Left ventricle myocardium superior (tissue), 1 donor: ENCODE measurements at regions not wholly inside any gene's neighbourhood (a gene's known extent, or its start where the extent isn't known, plus 50 kb on each side); places are given as distances from the start of the nearest gene placed in this dataset.
A peak's percentile ranks its signal among the peaks of the same experiment; 100 is the strongest.
"Not testable (repeated sequence)": the region's sequence is repeated elsewhere in the genome, so short reads cannot be mapped to it uniquely, and the experiment has no call there.

Experiments used
- ATAC-seq: fragments of 200-7000 bp; cut with Tn5 transposase; one replicate; pipeline ENCODE4 v1.9.1; 2020; ENCODE audit warnings: mild to moderate bottlenecking, moderate library complexity
- DNase-seq: peaks from one replicate; pipeline ENCODE4 v3.0.0-alpha.2; 2020
- intact Hi-C: fragments of 100-400 bp; cut with micrococcal nuclease; formaldehyde crosslinking; loops from one replicate; pipeline ENCODE4 v1.11.0; 2022
- donor health status: DM: no; HTN: yes; CAD: no; lungs with severe emphysema.

DNA sequence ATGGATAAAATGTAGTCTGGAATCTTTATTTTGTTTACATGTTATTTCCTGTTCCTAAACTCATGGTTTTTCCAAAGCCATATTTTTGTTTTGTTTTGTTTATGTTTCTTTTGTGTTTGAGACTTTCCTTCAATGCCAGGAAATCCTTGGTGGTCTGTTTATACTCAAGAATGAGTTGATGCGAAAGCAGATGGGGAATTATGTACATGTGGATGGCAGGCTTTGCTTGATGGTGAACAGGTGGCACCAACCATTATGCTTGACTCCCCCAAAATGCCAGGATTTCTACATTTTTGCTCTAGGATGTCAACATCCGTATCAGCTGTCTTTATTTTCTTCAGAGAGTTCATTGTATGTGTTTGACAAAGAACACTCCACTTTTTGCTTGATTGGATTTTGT lies 448.5 kb downstream of the PRDM2 start:
- intact Hi-C loops: no loop called here
- DNase-seq: no peak
- no peak for ATAC-seq

GRCh38 chr1:14149431-14149830 lies 449.1 kb upstream of the KAZN start:
- DNase-seq (no peak), ATAC-seq (no peak)
- intact Hi-C loops: no loop called here

- intact Hi-C loops: no loop called here
- DNase-seq: no peak
- ATAC-seq: no peak
Observed at GRCh38 chr1:14156543-14156942, 441.9 kb upstream of the KAZN start.

DNA sequence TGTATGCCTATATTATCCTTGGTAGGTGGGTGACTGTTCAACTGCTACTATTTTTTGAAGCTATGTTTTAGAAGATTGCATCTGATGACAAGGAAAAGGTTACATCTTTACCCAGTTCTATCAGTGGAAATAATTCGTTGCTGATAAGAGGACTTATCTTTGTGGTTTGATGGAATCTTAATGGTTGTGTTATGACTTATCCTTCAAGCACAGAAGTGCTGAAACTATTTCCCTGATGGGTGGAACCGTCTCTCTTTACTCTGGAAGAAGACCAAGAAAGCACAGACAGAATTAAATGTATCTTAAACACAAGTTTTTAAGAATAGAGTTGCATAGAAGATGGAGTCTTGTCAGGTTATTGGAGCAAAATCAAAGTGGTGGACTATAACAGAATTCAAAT lies 437.7 kb upstream of the KAZN start:
- no peak for DNase-seq
- ATAC-seq: no peak

GRCh38 chr1:14163246-14163645 lies 435.2 kb upstream of the KAZN start:
- no peak for ATAC-seq
- intact Hi-C loops: no loop called here
- DNase-seq: no peak

More for the DNA sequence above, 437.7 kb upstream of the KAZN start:
- intact Hi-C loops: no loop called here

- intact Hi-C loops: no loop called here
- DNase-seq (peak; percentile 46), ATAC-seq (peak; percentile 92)
Observed at GRCh38 chr1:14165371-14165801, 433.1 kb upstream of the KAZN start.

- no peak for DNase-seq
- intact Hi-C loops: no loop called here
- ATAC-seq: no peak
Observed at GRCh38 chr1:14167884-14168283, 430.6 kb upstream of the KAZN start.

GRCh38 chr1:14168326-14169063 lies 430.0 kb upstream of the KAZN start:
- ATAC-seq (no peak), DNase-seq (no peak)
- intact Hi-C loops: no loop called here

GRCh38 chr1:14173598-14173997 lies 424.9 kb upstream of the KAZN start:
- DNase-seq (no peak), ATAC-seq (peak; percentile 18)
- intact Hi-C loops: no loop called here

DNA sequence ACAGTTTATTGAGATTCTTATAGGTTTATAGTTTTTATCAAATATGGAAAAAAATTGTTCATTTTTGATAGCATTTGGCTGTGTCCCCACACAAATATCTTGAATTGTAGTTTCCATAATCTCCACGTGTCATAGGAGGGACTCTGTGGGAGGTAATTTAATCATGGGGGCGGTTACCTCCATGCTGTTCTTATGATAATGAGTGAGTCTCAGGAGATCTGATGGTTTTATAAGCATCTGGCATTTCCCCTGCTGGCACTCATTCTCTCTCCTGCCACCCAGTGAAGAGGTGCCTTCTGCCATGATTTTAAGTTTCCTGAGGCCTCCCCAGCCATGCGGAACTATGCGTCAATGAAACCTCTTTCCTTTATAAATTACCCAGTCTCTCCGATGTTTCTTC lies 420.6 kb upstream of the KAZN start:
- DNase-seq, ATAC-seq, intact Hi-C loops: not testable (repeated sequence)

DNA sequence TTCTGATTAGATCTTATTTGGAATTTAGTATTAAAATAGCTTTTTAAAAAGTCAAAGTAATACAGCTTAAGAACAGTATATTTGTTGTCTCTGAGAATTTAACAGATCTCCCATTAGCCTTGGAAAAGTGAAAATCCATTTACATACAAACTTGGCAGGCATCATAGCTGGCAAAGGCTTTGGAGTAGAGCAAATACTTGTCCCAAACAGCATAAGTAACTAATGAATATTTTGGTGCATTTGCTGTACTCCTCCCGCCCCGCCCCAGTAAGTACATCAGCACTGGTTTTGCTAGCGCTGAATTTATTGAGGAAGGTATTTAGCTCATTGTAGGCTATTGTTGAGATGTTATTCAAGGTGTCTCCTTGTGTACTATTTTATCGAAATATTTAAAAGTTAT lies 417.7 kb upstream of the KAZN start:
- ATAC-seq (no peak), DNase-seq (no peak)
- intact Hi-C loops: no loop called here

DNA sequence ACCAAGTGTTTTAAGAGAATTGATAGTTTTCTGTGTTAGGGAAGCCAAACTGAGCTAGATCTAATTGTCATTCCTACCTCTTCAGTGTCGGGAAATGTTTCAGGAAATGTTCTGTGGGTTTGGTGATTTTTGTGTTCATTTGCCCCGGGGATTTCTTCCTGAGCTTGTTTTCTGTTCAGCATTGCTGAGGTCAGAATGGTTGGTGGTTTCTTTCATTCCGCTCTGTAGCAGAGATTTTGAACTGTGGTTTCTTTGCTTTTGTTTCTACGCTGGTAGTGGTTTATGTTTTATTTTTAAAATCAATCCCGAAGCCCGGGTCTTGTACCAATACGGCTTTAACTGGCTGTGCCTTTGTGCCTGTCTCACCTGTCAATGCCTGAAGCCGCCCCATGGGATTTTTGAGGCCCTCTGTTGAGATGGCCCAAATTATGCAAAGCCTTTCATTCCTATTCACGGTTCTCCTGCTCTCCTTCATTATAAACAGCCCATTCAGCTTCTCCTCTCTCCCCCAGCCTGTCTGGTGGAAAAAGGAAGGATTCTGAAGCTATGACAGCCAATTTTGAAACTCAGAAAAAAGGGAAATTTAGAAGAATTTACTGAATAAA lies 417.2 kb upstream of the KAZN start:
- ATAC-seq: no peak
- no peak for DNase-seq
- intact Hi-C loops: no loop called here

DNA sequence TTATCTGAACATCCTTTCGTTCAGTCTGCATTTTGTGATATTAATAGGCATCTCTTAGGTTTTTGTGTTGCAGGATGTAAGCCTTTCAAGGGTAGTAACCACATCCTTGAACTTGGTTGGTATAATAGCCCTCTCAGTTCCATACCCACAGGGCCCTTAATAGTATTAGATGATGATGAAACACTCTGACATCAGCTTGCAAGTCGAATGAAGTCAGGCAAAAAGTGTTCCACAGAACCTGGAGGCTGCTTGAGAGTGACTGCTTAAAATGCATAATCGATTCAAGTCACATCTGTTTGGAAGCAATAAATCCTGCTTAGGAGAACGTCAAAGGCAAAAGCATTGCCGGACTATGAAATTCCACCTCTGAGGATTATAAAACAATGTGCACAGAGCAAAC lies 415.6 kb upstream of the KAZN start:
- no peak for ATAC-seq

GRCh38 chr1:14183329-14183728 lies 415.2 kb upstream of the KAZN start:
- DNase-seq: no peak
- ATAC-seq: no peak
- intact Hi-C loops: no loop called here

More for the DNA sequence above, 415.6 kb upstream of the KAZN start:
- no peak for DNase-seq
- intact Hi-C loops: no loop called here

GRCh38 chr1:14184454-14184853 lies 414.0 kb upstream of the KAZN start:
- DNase-seq: no peak
- peak; percentile 54 for ATAC-seq

DNA sequence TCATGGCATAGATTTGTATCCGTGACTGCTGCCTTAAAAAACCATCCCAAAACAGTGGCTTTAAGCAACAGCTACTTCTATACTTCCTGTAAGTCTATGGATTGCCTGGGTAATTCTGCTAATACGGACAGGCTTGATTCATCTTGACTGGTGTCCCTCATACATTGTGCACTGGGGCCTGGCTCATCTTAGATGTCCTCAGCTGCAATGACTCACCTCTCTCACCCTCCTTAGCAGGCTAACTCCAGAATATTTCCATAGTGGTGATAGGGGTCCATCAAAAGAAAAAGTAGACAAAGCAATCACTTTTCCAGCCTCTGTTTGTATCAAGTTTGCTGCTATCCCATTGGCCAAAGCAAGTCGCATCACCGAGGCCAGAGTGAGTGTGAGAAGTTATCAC lies 409.1 kb upstream of the KAZN start:
- DNase-seq (no peak), ATAC-seq (no peak)
- intact Hi-C loops: no loop called here

More at GRCh38 chr1:14184454-14184853, 414.0 kb upstream of the KAZN start:
- intact Hi-C loops: no loop called here

GRCh38 chr1:14190508-14190907 lies 408.0 kb upstream of the KAZN start:
- DNase-seq: no peak
- intact Hi-C loops: no loop called here
- ATAC-seq: no peak

GRCh38 chr1:14194511-14194910 lies 404.0 kb upstream of the KAZN start:
- no peak for DNase-seq
- intact Hi-C loops: no loop called here
- ATAC-seq: no peak

DNA sequence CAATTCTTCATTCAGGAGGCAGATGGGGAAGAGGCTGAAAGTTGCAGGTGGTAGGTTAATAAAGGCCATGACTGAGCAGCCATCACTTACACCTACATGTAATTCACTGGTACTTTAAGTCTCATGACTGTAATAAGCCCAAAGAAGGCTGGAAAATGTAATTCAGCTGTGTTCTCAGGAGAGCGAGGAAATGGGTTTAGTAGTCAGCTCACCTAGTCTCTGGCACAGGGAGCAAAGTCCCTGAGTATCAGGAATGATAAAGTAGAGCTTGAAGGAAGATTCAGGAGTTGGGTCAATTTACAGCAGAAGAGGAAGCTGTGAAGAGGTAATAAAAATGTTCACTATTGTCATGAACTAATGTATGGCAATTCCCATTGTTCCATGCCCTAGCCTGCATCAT lies 393.4 kb upstream of the KAZN start:
- no peak for ATAC-seq
- no peak for DNase-seq
- intact Hi-C loops: no loop called here

DNA sequence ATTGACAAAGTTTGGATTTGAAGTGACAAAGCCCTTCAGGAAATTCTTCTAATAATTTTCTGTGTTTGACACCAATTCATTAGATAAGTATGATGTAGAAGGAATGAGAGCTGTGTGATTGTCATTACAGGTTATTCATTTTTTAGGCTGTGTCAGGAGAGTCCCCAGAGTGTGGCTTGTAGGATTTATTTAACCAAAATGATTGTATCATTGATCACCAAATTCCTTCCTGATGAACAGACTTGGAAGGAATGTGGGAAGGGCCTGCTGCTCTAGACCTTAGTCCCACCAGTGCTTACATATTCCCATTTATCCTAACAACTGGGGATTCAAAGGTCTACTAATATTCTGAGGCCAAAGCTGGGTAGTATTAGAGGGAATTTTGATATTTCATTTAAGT lies 383.3 kb upstream of the KAZN start:
- ATAC-seq (no peak), DNase-seq (no peak)
- intact Hi-C loops: no loop called here

GRCh38 chr1:14217384-14217783 lies 381.1 kb upstream of the KAZN start:
- no peak for ATAC-seq
- DNase-seq: no peak
- intact Hi-C loops: no loop called here
